GM12875 (cell line): ENCODE measurements at regions not wholly inside any gene's neighbourhood (a gene's known extent, or its start where the extent isn't known, plus 50 kb on each side); places are given as distances from the start of the nearest gene placed in this dataset.

Experiments used
- H3K4me3 ChIP-seq: one replicate; pipeline ENCODE4 v1.5.1; 2011; ENCODE audit warnings: low read depth, low read length, control low read depth
- TF ChIP-seq, protein P1 (sequence below): IDR thresholded peaks from 2 replicates; pipeline ENCODE4 v1.5.1; 2011; ENCODE audit warnings: low read depth, mild to moderate bottlenecking, control low read depth, inconsistent platforms, low read length, moderate library complexity, borderline replicate concordance; ENCODE audit not compliant: insufficient read depth

GRCh38 chr20:60137657-60138245 lies 179.5 kb downstream of the CDH26 start:
- TF ChIP-seq, protein P1, sequence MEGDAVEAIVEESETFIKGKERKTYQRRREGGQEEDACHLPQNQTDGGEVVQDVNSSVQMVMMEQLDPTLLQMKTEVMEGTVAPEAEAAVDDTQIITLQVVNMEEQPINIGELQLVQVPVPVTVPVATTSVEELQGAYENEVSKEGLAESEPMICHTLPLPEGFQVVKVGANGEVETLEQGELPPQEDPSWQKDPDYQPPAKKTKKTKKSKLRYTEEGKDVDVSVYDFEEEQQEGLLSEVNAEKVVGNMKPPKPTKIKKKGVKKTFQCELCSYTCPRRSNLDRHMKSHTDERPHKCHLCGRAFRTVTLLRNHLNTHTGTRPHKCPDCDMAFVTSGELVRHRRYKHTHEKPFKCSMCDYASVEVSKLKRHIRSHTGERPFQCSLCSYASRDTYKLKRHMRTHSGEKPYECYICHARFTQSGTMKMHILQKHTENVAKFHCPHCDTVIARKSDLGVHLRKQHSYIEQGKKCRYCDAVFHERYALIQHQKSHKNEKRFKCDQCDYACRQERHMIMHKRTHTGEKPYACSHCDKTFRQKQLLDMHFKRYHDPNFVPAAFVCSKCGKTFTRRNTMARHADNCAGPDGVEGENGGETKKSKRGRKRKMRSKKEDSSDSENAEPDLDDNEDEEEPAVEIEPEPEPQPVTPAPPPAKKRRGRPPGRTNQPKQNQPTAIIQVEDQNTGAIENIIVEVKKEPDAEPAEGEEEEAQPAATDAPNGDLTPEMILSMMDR, result peak; percentile 57
- peak overlapping the region; percentile 49 for H3K4me3 ChIP-seq

DNA sequence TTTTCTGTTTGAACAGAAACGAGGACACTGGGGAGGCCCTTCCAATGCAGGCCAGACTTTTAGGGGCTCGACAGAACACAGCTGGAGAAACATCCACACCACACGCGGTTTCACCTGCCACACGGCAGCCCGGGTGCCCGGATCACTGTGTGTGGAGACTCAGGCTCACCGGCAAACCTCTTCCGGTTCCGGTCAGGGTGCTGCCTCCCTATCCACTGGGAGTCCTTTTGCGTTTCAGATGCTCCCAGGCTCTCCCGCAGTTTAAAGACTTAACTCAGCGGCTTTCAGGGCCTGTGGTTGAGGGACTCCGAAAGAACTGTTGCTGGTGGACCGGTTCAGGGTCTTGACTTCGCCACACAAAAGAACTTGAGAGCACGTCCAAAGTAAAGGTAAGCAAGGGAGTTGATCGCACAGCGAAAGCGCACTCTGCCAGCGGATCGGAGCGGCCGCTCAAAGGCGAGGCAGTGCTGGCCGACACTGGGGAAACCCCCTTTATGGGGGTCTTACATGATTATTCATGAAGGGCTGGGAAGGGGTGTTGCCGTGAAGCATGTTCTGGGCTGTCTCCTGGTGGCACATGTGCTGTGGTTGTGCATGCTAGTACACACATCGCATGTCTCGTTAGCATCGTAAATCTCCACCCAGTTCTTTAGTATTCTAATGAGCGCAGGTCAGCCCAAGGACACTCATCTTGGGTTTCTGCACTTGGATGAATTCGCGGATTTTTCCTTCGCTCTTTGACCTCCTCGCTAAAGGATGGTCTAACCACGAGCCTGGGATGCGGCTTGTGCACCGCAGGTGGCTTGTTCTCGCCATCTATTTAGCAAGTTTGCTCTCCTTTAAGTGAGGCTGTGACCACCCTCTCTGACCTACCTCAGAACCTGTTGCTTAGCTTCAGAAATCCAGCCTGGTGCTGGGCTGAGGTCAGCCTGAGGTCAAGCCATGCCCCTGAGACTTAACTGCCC lies 180.3 kb downstream of the CDH26 start:
- peak overlapping the region; percentile 49 for H3K4me3 ChIP-seq
- TF ChIP-seq, protein P1, result no peak

- H3K4me3 ChIP-seq, result no peak overlapping the region
- TF ChIP-seq, protein P1, result no peak
These were observed 181.6 kb downstream of the CDH26 start for GRCh38 chr20:60139663-60140446.

GRCh38 chr20:60142587-60142986 lies 184.4 kb downstream of the CDH26 start:
- TF ChIP-seq, protein P1, result no peak
- no peak overlapping the region for H3K4me3 ChIP-seq

GRCh38 chr20:60143261-60143842 lies 185.1 kb downstream of the CDH26 start:
- H3K4me3 ChIP-seq, result no peak overlapping the region
- TF ChIP-seq, protein P1, result no peak

DNA sequence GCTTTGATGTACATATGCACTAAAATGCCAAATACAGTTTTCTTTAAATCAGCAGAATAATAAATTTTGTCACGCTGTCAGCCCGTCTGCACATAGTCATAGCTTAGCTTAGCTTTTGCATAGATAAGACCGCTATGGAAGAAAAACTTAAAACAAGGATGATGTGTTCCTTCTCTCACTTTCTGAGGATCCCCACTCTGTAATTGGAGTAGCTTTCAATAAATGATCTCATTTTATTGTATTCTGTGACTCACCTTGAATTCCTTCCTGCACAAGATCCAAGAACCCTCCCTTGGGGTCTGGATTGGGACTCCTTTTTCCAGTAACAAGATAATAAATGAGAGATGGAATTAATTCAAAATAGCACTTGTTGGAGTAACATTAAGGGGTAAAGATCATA lies 186.2 kb downstream of the CDH26 start:
- TF ChIP-seq, protein P1, result no peak
- H3K4me3 ChIP-seq, result no peak overlapping the region
